Smooth muscle cell (in vitro differentiated cells): ENCODE measurements at regions not wholly inside any gene's neighbourhood (a gene's known extent, or its start where the extent isn't known, plus 50 kb on each side); places are given as distances from the start of the nearest gene placed in this dataset.
"Not testable (repeated sequence)": the region's sequence is repeated elsewhere in the genome, so short reads cannot be mapped to it uniquely, and the experiment has no call there.

ENCODE experiments used
- DNase-seq: peaks from one replicate; lab custom pipeline; 2025; ENCODE audit not compliant: unreplicated experiment; lab: John Stamatoyannopoulos, UW
- H2AFZ ChIP-seq: fragments of 200-600 bp; sonication (generic); 2 replicates; pipeline ENCODE4 v1.6.0; 2016; ENCODE audit warnings: antibody characterized with exemption, low read depth, mild to moderate bottlenecking
- H3F3A ChIP-seq: fragments of 200-600 bp; sonication (generic); 2 replicates; pipeline ENCODE4 v1.6.0; 2017; ENCODE audit warnings: antibody characterized with exemption, low read depth
- H3K27ac ChIP-seq: fragments of 200-600 bp; sonication (generic); 2 replicates; pipeline ENCODE4 v1.5.1; 2016; ENCODE audit warnings: low read depth, mild to moderate bottlenecking
- H3K27me3 ChIP-seq: fragments of 200-600 bp; sonication (generic); 2 replicates; pipeline ENCODE4 v1.6.1; 2016; ENCODE audit warnings: low read depth, mild to moderate bottlenecking
- H3K36me3 ChIP-seq: fragments of 200-600 bp; sonication (generic); 2 replicates; pipeline ENCODE4 v1.5.1; 2016; ENCODE audit warnings: low read depth
- H3K4me1 ChIP-seq: fragments of 200-600 bp; sonication (generic); 2 replicates; pipeline ENCODE4 v1.5.1; 2016; ENCODE audit warnings: low read depth
- H3K4me2 ChIP-seq: fragments of 200-600 bp; sonication (generic); 2 replicates; pipeline ENCODE4 v1.6.0; 2016; ENCODE audit warnings: mild to moderate bottlenecking
- H3K4me3 ChIP-seq: fragments of 200-600 bp; sonication (generic); 2 replicates; pipeline ENCODE4 v1.5.1; 2016; ENCODE audit warnings: mild to moderate bottlenecking
- H3K79me2 ChIP-seq: fragments of 200-600 bp; sonication (generic); 2 replicates; pipeline ENCODE4 v1.6.0; 2016; ENCODE audit warnings: low read depth, mild to moderate bottlenecking
- H3K9ac ChIP-seq: fragments of 200-600 bp; sonication (generic); 2 replicates; pipeline ENCODE4 v1.6.0; 2016; ENCODE audit warnings: low read depth
- H3K9me3 ChIP-seq: fragments of 200-600 bp; sonication (generic); replicated peaks from 2 replicates; pipeline ENCODE4 v1.5.1; 2016; ENCODE audit warnings: low read depth
- H4K20me1 ChIP-seq: fragments of 200-600 bp; sonication (generic); 2 replicates; pipeline ENCODE4 v1.6.0; 2016; ENCODE audit warnings: low read depth
- WGBS: methylation state at CpG from one replicate; pipeline ENCODE4 v1.1.7; 2016; ENCODE audit warnings: low lambda C conversion rate; 5-methylcytosine and 5-hydroxymethylcytosine counted together
- TF ChIP-seq, protein P1 (sequence below): fragments of 200-600 bp; sonication (generic); IDR thresholded peaks from 2 replicates; pipeline ENCODE4 v1.5.1; 2017; ENCODE audit warnings: borderline replicate concordance, mild to moderate bottlenecking, antibody characterized with exemption; ENCODE audit not compliant: insufficient read depth, poor library complexity, severe bottlenecking

DNA sequence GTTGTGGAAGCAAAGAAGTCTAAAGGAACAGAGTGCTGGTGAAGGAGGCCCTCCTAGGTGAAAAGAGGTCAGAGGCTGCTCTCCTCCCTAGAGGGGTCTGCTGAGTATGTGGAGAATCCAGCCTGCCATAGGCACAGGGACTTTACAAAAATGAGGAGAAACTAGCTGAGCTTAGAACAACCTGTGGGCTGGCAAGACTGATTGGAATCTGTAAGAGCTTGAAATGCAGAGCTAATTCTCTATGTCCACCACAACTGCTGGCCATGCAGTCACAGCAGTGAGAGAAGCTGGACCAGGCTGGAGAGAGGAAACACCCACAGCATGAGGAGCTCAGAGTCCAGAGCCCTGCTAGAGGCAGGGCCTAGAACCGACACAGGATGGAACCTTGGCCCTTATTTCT, 251.0 kb upstream of the MGAT5 start:
- H3K4me3 ChIP-seq, result no peak overlapping the region
- no peak overlapping the region for H3K27ac ChIP-seq
- no peaks in the 10 kb centered on the region for H3K9me3 ChIP-seq
- H3K4me2 ChIP-seq, result no peak overlapping the region
- no peaks in the 10 kb centered on the region for H3K4me1 ChIP-seq
- no peaks in the 10 kb centered on the region for H3K36me3 ChIP-seq
- no peak overlapping the region for H2AFZ ChIP-seq
- 0% methylated on average over 1 of the region's 1 CpG for WGBS
- no peak for DNase-seq
- no peaks in the 10 kb centered on the region for H3F3A ChIP-seq
- H3K9ac ChIP-seq, result no peak overlapping the region
- no peaks in the 10 kb centered on the region for H4K20me1 ChIP-seq
- no peaks in the 10 kb centered on the region for H3K79me2 ChIP-seq
- TF ChIP-seq, protein P1, sequence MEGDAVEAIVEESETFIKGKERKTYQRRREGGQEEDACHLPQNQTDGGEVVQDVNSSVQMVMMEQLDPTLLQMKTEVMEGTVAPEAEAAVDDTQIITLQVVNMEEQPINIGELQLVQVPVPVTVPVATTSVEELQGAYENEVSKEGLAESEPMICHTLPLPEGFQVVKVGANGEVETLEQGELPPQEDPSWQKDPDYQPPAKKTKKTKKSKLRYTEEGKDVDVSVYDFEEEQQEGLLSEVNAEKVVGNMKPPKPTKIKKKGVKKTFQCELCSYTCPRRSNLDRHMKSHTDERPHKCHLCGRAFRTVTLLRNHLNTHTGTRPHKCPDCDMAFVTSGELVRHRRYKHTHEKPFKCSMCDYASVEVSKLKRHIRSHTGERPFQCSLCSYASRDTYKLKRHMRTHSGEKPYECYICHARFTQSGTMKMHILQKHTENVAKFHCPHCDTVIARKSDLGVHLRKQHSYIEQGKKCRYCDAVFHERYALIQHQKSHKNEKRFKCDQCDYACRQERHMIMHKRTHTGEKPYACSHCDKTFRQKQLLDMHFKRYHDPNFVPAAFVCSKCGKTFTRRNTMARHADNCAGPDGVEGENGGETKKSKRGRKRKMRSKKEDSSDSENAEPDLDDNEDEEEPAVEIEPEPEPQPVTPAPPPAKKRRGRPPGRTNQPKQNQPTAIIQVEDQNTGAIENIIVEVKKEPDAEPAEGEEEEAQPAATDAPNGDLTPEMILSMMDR, result no peak
- H3K27me3 ChIP-seq, result no peaks in the 10 kb centered on the region

DNA sequence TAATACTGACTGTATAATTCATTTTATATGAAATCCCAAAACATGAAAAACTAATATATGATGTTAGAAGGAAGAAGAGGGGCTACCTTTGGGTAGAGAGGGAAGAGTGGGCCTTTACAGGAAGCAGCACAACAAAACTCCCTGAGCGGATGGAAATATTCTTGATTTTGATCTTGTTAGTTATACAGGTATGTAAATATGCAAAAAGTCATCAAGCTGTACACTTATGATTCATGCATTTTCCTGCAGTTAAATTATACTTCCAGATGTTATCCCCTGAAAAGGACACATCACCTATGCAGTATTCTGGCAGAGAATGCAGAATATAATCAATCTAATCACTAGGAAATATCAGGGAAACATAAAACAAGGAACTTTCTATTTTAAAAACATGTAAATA, 249.4 kb upstream of the MGAT5 start:
- no peaks in the 10 kb centered on the region for H3K4me1 ChIP-seq
- 97% methylated on average over 1 of the region's 1 CpG for WGBS
- H3K27ac ChIP-seq, result no peak overlapping the region
- no peak overlapping the region for H3K9ac ChIP-seq
- H4K20me1 ChIP-seq, result no peaks in the 10 kb centered on the region
- H2AFZ ChIP-seq, result no peak overlapping the region
- H3K9me3 ChIP-seq, result no peaks in the 10 kb centered on the region
- H3K79me2 ChIP-seq, result no peaks in the 10 kb centered on the region
- no peaks in the 10 kb centered on the region for H3K36me3 ChIP-seq
- no peak overlapping the region for H3K4me2 ChIP-seq
- no peaks in the 10 kb centered on the region for H3F3A ChIP-seq
- no peak for DNase-seq
- H3K4me3 ChIP-seq, result no peak overlapping the region
- H3K27me3 ChIP-seq, result no peaks in the 10 kb centered on the region
- TF ChIP-seq, protein P1, result no peak

DNA sequence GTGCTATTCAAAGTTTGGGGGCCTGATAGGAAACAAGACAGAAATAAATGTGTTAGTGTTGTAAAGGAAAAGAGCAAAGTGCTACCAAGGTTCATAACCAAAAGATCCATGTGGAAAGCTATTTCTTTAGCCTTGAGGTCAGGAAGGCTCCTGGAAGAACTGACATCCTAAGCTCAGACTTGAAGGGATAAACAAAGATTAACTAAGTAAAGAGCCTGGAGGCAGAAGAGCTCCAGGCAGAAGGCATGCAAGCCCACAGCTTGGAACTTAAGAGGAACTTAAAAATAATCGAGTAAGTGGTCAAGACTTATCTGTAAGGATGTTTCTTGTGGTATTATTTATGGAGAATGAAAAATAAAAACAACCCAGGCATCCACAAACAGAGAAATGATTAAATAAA, 245.0 kb upstream of the MGAT5 start:
- H4K20me1 ChIP-seq, result no peaks in the 10 kb centered on the region
- no peaks in the 10 kb centered on the region for H3K79me2 ChIP-seq
- TF ChIP-seq, protein P1, result no peak
- H3K9ac ChIP-seq, result no peak overlapping the region
- H3K27me3 ChIP-seq, result no peaks in the 10 kb centered on the region
- peaks cover 3% of the 10 kb centered on the region for H3F3A ChIP-seq
- H3K4me3 ChIP-seq, result no peak overlapping the region
- H3K27ac ChIP-seq, result no peak overlapping the region
- H2AFZ ChIP-seq, result no peak overlapping the region
- no peaks in the 10 kb centered on the region for H3K9me3 ChIP-seq
- no peaks in the 10 kb centered on the region for H3K36me3 ChIP-seq
- no peak for DNase-seq
- H3K4me2 ChIP-seq, result peak overlapping the region; percentile 26
- H3K4me1 ChIP-seq, result peaks cover 9% of the 10 kb centered on the region
- 11% methylated on average over 1 of the region's 1 CpG for WGBS

DNA sequence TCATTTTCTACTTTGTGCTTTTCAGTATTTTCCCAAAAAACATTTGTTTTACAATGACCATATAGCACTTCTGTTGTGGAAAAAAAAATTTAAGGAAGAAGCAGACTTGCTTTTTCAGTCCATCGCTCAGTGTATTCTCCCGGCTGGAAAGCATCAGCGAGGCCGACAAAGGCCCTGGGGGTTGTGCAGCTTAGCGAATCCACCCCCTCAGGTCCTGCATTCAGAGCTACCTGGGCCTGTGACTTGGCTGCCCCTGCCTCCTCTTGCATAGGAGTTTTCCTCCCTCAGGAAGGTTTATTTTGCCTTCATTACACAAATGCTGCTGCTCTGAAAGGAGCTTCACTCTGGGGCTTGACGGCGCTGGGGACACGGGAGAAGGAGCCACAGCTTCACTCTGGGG, 244.4 kb upstream of the MGAT5 start:
- peaks cover 3% of the 10 kb centered on the region for H3F3A ChIP-seq
- H3K79me2 ChIP-seq, result no peaks in the 10 kb centered on the region
- no peaks in the 10 kb centered on the region for H3K36me3 ChIP-seq
- WGBS, result 85% methylated on average over 8 of the region's 8 CpGs
- no peak overlapping the region for H3K9ac ChIP-seq
- H3K4me1 ChIP-seq, result peaks cover 9% of the 10 kb centered on the region
- H2AFZ ChIP-seq, result no peak overlapping the region
- DNase-seq, result no peak
- peak overlapping the region; percentile 26 for H3K4me2 ChIP-seq
- H3K27me3 ChIP-seq, result no peaks in the 10 kb centered on the region
- no peak overlapping the region for H3K27ac ChIP-seq
- no peaks in the 10 kb centered on the region for H3K9me3 ChIP-seq
- no peak overlapping the region for H3K4me3 ChIP-seq
- TF ChIP-seq, protein P1, result no peak
- no peaks in the 10 kb centered on the region for H4K20me1 ChIP-seq

DNA sequence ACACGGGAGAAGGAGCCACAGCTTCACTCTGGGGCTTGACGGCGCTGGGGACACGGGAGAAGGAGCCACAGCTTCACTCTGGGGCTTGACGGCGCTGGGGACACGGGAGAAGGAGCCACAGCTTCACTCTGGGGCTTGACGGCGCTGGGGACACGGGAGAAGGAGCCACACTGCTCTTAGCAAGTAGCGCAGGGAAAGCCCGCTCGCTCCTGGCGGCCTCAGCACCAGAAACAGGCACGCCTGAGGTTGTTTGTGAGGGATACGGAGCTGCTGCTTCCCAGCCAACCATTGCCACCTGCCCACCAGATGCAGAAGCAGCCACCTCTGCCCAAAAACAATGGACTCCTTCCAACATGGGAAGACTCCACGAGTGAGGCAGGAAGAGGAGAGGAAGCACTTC, 244.0 kb upstream of the MGAT5 start:
- not testable (repeated sequence) for H3K9ac ChIP-seq, H3K36me3 ChIP-seq, H3F3A ChIP-seq, H3K9me3 ChIP-seq, H3K4me3 ChIP-seq, H3K27me3 ChIP-seq, H2AFZ ChIP-seq, DNase-seq, H3K79me2 ChIP-seq, H3K4me2 ChIP-seq, H3K4me1 ChIP-seq, H4K20me1 ChIP-seq, H3K27ac ChIP-seq
- WGBS, result 92% methylated on average over 10 of the region's 17 CpGs
